ENCODE measurements at regions not wholly inside any gene's neighbourhood (a gene's known extent, or its start where the extent isn't known, plus 50 kb on each side); places are given as distances from the start of the nearest gene placed in this dataset.

DNA sequence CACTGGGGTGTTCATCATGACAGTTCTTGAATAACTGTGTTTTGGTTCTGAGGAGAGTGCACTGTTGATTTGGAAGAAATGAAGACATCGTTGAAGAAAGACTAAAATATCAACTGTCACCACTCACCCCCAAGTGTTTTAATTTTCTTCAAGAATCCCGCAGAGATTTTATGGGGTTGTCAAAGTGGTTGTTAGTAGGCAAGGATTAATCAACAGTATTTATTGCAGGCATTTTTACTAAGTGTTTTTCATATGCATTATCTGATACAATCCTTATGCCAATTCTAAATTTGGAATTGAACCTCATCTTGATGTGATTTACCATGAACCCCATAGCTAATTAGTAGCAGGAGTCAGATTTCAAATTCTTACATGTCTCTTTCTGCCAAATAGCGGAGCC lies 63.7 kb upstream of the OBI1 start:
- H3K4me1 ChIP-seq (ENCODE audit: insufficient read depth, low read length) = no peaks in the 10 kb centered on the region
- H3K27ac ChIP-seq (ENCODE audit: low read depth, low read length) = no peak overlapping the region
- Mint-ChIP-seq H3K9me3 (ENCODE audit: unreplicated experiment) (no peaks in the 10 kb centered on the region), H3K27me3 (ENCODE audit: low read depth, unreplicated experiment) (peaks cover 2% of the 10 kb centered on the region), H3K4me3 (ENCODE audit: unreplicated experiment) (no peak overlapping the region), H3K4me1 (ENCODE audit: low read depth, unreplicated experiment) (no peaks in the 10 kb centered on the region), H3K27ac (ENCODE audit: unreplicated experiment) (no peak overlapping the region), H3K36me3 (ENCODE audit: low read depth, unreplicated experiment) (no peaks in the 10 kb centered on the region)
- H3K4me2 ChIP-seq (ENCODE audit: low read length) = no peak overlapping the region
- H3K79me2 ChIP-seq (ENCODE audit: insufficient read depth, low read length) = no peaks in the 10 kb centered on the region
- H3K9ac ChIP-seq (ENCODE audit: low read length) = no peak overlapping the region
- no peaks in the 10 kb centered on the region for H3K36me3 ChIP-seq (ENCODE audit: insufficient read depth, low read length)
- H3K9me3 ChIP-seq (ENCODE audit: insufficient read depth, low read depth, low read length) = no peaks in the 10 kb centered on the region
- no peak overlapping the region for H2AFZ ChIP-seq (ENCODE audit: low read depth, low read length)
- no peak for FAIRE-seq
- no peak for TF ChIP-seq EZH2 (IDR thresholded peaks at IDR 0.05; ENCODE audit: insufficient read depth, low read length)
- TF ChIP-seq, protein P1, sequence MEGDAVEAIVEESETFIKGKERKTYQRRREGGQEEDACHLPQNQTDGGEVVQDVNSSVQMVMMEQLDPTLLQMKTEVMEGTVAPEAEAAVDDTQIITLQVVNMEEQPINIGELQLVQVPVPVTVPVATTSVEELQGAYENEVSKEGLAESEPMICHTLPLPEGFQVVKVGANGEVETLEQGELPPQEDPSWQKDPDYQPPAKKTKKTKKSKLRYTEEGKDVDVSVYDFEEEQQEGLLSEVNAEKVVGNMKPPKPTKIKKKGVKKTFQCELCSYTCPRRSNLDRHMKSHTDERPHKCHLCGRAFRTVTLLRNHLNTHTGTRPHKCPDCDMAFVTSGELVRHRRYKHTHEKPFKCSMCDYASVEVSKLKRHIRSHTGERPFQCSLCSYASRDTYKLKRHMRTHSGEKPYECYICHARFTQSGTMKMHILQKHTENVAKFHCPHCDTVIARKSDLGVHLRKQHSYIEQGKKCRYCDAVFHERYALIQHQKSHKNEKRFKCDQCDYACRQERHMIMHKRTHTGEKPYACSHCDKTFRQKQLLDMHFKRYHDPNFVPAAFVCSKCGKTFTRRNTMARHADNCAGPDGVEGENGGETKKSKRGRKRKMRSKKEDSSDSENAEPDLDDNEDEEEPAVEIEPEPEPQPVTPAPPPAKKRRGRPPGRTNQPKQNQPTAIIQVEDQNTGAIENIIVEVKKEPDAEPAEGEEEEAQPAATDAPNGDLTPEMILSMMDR (IDR thresholded peaks at IDR 0.05; ENCODE audit: insufficient read depth, low read depth, low read length) = no peak
- no peaks in the 10 kb centered on the region for H4K20me1 ChIP-seq (ENCODE audit: insufficient read depth, low read length)
- H3K4me3 ChIP-seq (ENCODE audit: insufficient read depth, low read depth, low read length) = no peak overlapping the region
- no peaks in the 10 kb centered on the region for H3K27me3 ChIP-seq (ENCODE audit: insufficient read depth, low read length)
- DNase-seq (ENCODE audit: low read depth) = no peak

DNA sequence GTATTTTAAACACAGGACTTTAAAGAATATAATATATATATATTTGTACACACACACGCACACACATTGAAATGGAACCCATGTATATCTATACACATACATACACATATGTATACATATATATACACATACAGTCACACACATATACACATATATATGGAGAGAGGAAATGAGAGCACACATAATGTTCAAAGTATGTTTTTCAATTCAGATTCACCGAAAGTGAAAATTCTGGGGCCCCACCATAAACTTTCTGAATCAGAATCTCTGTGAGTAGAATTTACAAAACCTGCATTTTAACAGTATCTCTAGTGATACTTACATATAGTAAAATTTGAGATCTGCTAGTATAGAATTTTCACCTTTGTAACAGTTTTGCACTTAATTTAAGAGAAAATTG lies 60.4 kb upstream of the OBI1 start:
- Histone ChIP-seq H3K27me3 (ENCODE audit: insufficient read depth, low read length) (no peaks in the 10 kb centered on the region), H3K79me2 (ENCODE audit: insufficient read depth, low read length) (no peaks in the 10 kb centered on the region), H3K4me3 (ENCODE audit: insufficient read depth, low read depth, low read length) (no peak overlapping the region), H4K20me1 (ENCODE audit: insufficient read depth, low read length) (no peaks in the 10 kb centered on the region), H3K36me3 (ENCODE audit: insufficient read depth, low read length) (no peaks in the 10 kb centered on the region), H2AFZ (ENCODE audit: low read depth, low read length) (no peak overlapping the region), H3K4me2 (ENCODE audit: low read length) (no peak overlapping the region), H3K27ac (ENCODE audit: low read depth, low read length) (no peak overlapping the region), H3K9me3 (ENCODE audit: insufficient read depth, low read depth, low read length) (no peaks in the 10 kb centered on the region), H3K9ac (ENCODE audit: low read length) (no peak overlapping the region), H3K4me1 (ENCODE audit: insufficient read depth, low read length) (no peaks in the 10 kb centered on the region)
- no peak for DNase-seq (ENCODE audit: low read depth)
- no peaks in the 10 kb centered on the region for H3K9me3 Mint-ChIP-seq (ENCODE audit: unreplicated experiment)
- no peak for FAIRE-seq
- H3K27ac Mint-ChIP-seq (ENCODE audit: unreplicated experiment) = no peak overlapping the region
- H3K4me1 Mint-ChIP-seq (ENCODE audit: low read depth, unreplicated experiment) = no peaks in the 10 kb centered on the region
- H3K4me3 Mint-ChIP-seq (ENCODE audit: unreplicated experiment) = no peak overlapping the region
- H3K36me3 Mint-ChIP-seq (ENCODE audit: low read depth, unreplicated experiment) = no peaks in the 10 kb centered on the region
- TF ChIP-seq, protein P1 (IDR thresholded peaks at IDR 0.05; ENCODE audit: insufficient read depth, low read depth, low read length) = no peak
- TF ChIP-seq EZH2 (IDR thresholded peaks at IDR 0.05; ENCODE audit: insufficient read depth, low read length) = no peak
- peaks cover 2% of the 10 kb centered on the region for H3K27me3 Mint-ChIP-seq (ENCODE audit: low read depth, unreplicated experiment)

DNA sequence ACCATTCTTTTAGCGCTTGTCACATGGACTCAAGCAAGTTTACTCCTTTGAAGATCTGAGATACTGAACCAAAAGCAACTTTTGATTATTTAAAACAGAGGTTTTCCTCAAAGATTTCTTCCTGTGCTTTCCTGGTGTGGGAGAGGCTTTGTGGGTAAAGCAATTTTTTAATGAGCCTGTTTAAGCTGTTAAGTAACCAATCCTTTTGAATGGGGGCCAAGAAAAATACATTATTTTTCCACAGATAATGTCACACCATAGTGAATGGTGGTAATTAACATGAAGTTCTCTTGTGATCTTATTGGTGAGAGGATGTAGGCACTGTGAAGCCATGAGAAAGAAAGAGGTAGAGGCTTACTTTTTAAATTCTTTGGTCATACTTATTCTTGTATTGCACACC lies 55.8 kb upstream of the OBI1 start:
- Mint-ChIP-seq H3K9me3 (ENCODE audit: unreplicated experiment) (no peaks in the 10 kb centered on the region), H3K27ac (ENCODE audit: unreplicated experiment) (no peak overlapping the region), H3K4me1 (ENCODE audit: low read depth, unreplicated experiment) (no peaks in the 10 kb centered on the region), H3K27me3 (ENCODE audit: low read depth, unreplicated experiment) (no peaks in the 10 kb centered on the region), H3K36me3 (ENCODE audit: low read depth, unreplicated experiment) (no peaks in the 10 kb centered on the region), H3K4me3 (ENCODE audit: unreplicated experiment) (no peak overlapping the region)
- H3K4me3 ChIP-seq (ENCODE audit: insufficient read depth, low read depth, low read length) = no peak overlapping the region
- no peaks in the 10 kb centered on the region for H3K4me1 ChIP-seq (ENCODE audit: insufficient read depth, low read length)
- H2AFZ ChIP-seq (ENCODE audit: low read depth, low read length) = no peak overlapping the region
- no peak overlapping the region for H3K27ac ChIP-seq (ENCODE audit: low read depth, low read length)
- H3K9ac ChIP-seq (ENCODE audit: low read length) = no peak overlapping the region
- TF ChIP-seq, protein P1 (IDR thresholded peaks at IDR 0.05; ENCODE audit: insufficient read depth, low read depth, low read length) = no peak
- TF ChIP-seq EZH2 (IDR thresholded peaks at IDR 0.05; ENCODE audit: insufficient read depth, low read length) = no peak
- FAIRE-seq (no peak), DNase-seq (ENCODE audit: low read depth) (no peak)
- no peaks in the 10 kb centered on the region for H3K79me2 ChIP-seq (ENCODE audit: insufficient read depth, low read length)
- no peaks in the 10 kb centered on the region for H3K36me3 ChIP-seq (ENCODE audit: insufficient read depth, low read length)
- no peak overlapping the region for H3K4me2 ChIP-seq (ENCODE audit: low read length)
- no peaks in the 10 kb centered on the region for H4K20me1 ChIP-seq (ENCODE audit: insufficient read depth, low read length)
- no peaks in the 10 kb centered on the region for H3K9me3 ChIP-seq (ENCODE audit: insufficient read depth, low read depth, low read length)
- H3K27me3 ChIP-seq (ENCODE audit: insufficient read depth, low read length) = no peaks in the 10 kb centered on the region

Measured in astrocyte (in vitro differentiated cells and primary cell).